ENCODE measurements at regions not wholly inside any gene's neighbourhood (a gene's known extent, or its start where the extent isn't known, plus 50 kb on each side); places are given as distances from the start of the nearest gene placed in this dataset.

DNA sequence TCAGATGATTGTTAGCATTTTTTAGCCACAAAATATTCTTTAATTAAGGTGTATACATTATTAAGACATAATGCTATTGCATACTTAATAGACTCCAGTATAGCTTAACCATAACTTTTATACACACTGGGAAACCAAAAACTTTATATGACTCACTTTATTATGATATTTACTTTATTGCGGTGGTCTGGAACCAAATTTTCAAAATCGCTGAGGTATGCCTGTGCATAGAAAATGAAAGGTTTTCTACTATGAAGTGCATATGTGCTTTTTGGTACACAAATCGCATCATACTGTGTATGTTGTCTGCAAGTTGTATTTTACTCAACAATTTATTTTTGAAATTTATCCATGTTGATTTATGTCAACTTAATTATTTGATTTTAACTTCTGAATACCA, 875.1 kb downstream of the SLC4A3 start:
- Mint-ChIP-seq H3K4me1 (ENCODE audit: low read depth, unreplicated experiment) (no peaks in the 10 kb centered on the region), H3K27me3 (ENCODE audit: unreplicated experiment) (no peaks in the 10 kb centered on the region), H3K9me3 (ENCODE audit: unreplicated experiment) (peaks cover 3% of the 10 kb centered on the region), H3K27ac (ENCODE audit: unreplicated experiment) (no peak overlapping the region), H3K4me3 (ENCODE audit: unreplicated experiment) (no peak overlapping the region), H3K36me3 (ENCODE audit: unreplicated experiment) (peaks cover 10% of the 10 kb centered on the region)
- TF ChIP-seq, protein P1, sequence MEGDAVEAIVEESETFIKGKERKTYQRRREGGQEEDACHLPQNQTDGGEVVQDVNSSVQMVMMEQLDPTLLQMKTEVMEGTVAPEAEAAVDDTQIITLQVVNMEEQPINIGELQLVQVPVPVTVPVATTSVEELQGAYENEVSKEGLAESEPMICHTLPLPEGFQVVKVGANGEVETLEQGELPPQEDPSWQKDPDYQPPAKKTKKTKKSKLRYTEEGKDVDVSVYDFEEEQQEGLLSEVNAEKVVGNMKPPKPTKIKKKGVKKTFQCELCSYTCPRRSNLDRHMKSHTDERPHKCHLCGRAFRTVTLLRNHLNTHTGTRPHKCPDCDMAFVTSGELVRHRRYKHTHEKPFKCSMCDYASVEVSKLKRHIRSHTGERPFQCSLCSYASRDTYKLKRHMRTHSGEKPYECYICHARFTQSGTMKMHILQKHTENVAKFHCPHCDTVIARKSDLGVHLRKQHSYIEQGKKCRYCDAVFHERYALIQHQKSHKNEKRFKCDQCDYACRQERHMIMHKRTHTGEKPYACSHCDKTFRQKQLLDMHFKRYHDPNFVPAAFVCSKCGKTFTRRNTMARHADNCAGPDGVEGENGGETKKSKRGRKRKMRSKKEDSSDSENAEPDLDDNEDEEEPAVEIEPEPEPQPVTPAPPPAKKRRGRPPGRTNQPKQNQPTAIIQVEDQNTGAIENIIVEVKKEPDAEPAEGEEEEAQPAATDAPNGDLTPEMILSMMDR (IDR thresholded peaks at IDR 0.05; ENCODE audit: partially characterized antibody, unreplicated experiment): no peak
- DNase-seq: no peak

- H3K36me3 Mint-ChIP-seq (ENCODE audit: unreplicated experiment): peaks cover 10% of the 10 kb centered on the region
- H3K27me3 Mint-ChIP-seq (ENCODE audit: unreplicated experiment): no peaks in the 10 kb centered on the region
- TF ChIP-seq, protein P1 (IDR thresholded peaks at IDR 0.05; ENCODE audit: partially characterized antibody, unreplicated experiment): no peak
- H3K4me3 Mint-ChIP-seq (ENCODE audit: unreplicated experiment): no peak overlapping the region
- no peak overlapping the region for H3K27ac Mint-ChIP-seq (ENCODE audit: unreplicated experiment)
- H3K4me1 Mint-ChIP-seq (ENCODE audit: low read depth, unreplicated experiment): no peaks in the 10 kb centered on the region
- no peak for DNase-seq
- H3K9me3 Mint-ChIP-seq (ENCODE audit: unreplicated experiment): peaks cover 3% of the 10 kb centered on the region
Observed at GRCh38 chr2:220503431-220503830, 876.0 kb downstream of the SLC4A3 start.

DNA sequence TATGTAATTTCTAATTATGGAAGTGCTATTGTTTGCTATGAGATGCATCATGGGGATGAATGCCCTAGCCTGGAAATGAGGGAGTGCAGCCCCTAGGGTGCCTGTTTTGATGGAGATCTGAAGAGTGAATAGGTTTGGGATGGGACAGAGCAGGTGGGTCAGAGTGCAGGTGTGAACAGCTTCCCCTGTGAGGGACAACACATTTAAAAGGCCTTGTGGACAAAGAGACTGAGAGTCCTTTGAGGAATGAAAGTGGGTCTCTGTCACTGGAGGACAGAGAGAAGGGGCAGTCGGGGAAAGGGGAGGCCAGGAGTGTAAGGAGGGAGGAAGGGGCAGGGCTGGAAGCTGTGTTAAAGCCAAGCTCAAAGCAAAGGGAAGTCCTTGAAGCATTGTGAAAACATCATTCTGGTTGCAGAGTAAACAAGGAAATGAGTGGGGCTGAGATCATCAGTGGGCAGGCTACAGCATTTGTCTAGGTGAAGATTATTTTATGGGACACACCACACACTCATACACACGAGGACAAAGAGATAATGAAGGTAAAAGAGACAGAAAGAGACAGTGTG, 877.6 kb downstream of the SLC4A3 start:
- no peak overlapping the region for H3K4me3 Mint-ChIP-seq (ENCODE audit: unreplicated experiment)
- no peak for DNase-seq
- no peaks in the 10 kb centered on the region for H3K4me1 Mint-ChIP-seq (ENCODE audit: low read depth, unreplicated experiment)
- TF ChIP-seq, protein P1 (IDR thresholded peaks at IDR 0.05; ENCODE audit: partially characterized antibody, unreplicated experiment): no peak
- peaks cover 10% of the 10 kb centered on the region for H3K36me3 Mint-ChIP-seq (ENCODE audit: unreplicated experiment)
- H3K27me3 Mint-ChIP-seq (ENCODE audit: unreplicated experiment): no peaks in the 10 kb centered on the region
- peak overlapping the region; percentile 12 for H3K27ac Mint-ChIP-seq (ENCODE audit: unreplicated experiment)
- peaks cover 3% of the 10 kb centered on the region for H3K9me3 Mint-ChIP-seq (ENCODE audit: unreplicated experiment)

- Mint-ChIP-seq H3K4me1 (ENCODE audit: low read depth, unreplicated experiment) (no peaks in the 10 kb centered on the region), H3K36me3 (ENCODE audit: unreplicated experiment) (peaks cover 5% of the 10 kb centered on the region), H3K27ac (ENCODE audit: unreplicated experiment) (no peak overlapping the region), H3K9me3 (ENCODE audit: unreplicated experiment) (no peaks in the 10 kb centered on the region), H3K4me3 (ENCODE audit: unreplicated experiment) (no peak overlapping the region), H3K27me3 (ENCODE audit: unreplicated experiment) (no peaks in the 10 kb centered on the region)
- TF ChIP-seq, protein P1 (IDR thresholded peaks at IDR 0.05; ENCODE audit: partially characterized antibody, unreplicated experiment): no peak
- DNase-seq: no peak
Observed at GRCh38 chr2:220506466-220506865, 879.0 kb downstream of the SLC4A3 start.

GRCh38 chr2:220509096-220509757, 881.8 kb downstream of the SLC4A3 start:
- Mint-ChIP-seq H3K4me1 (ENCODE audit: low read depth, unreplicated experiment) (no peaks in the 10 kb centered on the region), H3K4me3 (ENCODE audit: unreplicated experiment) (no peak overlapping the region), H3K27me3 (ENCODE audit: unreplicated experiment) (no peaks in the 10 kb centered on the region), H3K36me3 (ENCODE audit: unreplicated experiment) (no peaks in the 10 kb centered on the region), H3K27ac (ENCODE audit: unreplicated experiment) (no peak overlapping the region), H3K9me3 (ENCODE audit: unreplicated experiment) (no peaks in the 10 kb centered on the region)
- TF ChIP-seq, protein P1 (IDR thresholded peaks at IDR 0.05; ENCODE audit: partially characterized antibody, unreplicated experiment): no peak
- DNase-seq: no peak
